LNCAP (cell line): ENCODE measurements at regions not wholly inside any gene's neighbourhood (a gene's known extent, or its start where the extent isn't known, plus 50 kb on each side); places are given as distances from the start of the nearest gene placed in this dataset.

Source experiments
- TF ChIP-seq, protein P1 (sequence below): fragments of 450-650 bp; IDR thresholded peaks from 2 replicates; pipeline ENCODE4 v1.5.1; 2017; ENCODE audit warnings: mild to moderate bottlenecking

DNA sequence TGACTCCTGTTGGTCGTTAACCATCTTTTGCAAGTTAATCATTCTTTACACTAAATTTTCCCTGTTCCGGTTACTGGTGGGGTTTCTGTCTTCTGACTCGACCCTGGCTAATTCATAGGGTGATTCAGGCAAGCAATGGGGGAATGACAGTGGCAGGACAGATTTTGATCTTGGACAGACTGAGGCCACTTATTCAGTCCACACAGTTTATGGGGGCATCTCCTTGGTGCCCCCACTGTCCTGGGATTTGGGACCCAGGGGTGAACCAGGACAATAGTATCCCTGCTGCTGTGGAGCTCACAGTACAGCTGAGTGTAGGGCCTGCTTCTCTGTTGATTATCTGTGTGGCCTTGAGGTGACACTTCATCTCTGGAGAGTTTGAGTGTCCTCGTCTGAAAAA lies 540.4 kb downstream of the MATN1 start:
- TF ChIP-seq, protein P1, sequence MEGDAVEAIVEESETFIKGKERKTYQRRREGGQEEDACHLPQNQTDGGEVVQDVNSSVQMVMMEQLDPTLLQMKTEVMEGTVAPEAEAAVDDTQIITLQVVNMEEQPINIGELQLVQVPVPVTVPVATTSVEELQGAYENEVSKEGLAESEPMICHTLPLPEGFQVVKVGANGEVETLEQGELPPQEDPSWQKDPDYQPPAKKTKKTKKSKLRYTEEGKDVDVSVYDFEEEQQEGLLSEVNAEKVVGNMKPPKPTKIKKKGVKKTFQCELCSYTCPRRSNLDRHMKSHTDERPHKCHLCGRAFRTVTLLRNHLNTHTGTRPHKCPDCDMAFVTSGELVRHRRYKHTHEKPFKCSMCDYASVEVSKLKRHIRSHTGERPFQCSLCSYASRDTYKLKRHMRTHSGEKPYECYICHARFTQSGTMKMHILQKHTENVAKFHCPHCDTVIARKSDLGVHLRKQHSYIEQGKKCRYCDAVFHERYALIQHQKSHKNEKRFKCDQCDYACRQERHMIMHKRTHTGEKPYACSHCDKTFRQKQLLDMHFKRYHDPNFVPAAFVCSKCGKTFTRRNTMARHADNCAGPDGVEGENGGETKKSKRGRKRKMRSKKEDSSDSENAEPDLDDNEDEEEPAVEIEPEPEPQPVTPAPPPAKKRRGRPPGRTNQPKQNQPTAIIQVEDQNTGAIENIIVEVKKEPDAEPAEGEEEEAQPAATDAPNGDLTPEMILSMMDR = no peak

DNA sequence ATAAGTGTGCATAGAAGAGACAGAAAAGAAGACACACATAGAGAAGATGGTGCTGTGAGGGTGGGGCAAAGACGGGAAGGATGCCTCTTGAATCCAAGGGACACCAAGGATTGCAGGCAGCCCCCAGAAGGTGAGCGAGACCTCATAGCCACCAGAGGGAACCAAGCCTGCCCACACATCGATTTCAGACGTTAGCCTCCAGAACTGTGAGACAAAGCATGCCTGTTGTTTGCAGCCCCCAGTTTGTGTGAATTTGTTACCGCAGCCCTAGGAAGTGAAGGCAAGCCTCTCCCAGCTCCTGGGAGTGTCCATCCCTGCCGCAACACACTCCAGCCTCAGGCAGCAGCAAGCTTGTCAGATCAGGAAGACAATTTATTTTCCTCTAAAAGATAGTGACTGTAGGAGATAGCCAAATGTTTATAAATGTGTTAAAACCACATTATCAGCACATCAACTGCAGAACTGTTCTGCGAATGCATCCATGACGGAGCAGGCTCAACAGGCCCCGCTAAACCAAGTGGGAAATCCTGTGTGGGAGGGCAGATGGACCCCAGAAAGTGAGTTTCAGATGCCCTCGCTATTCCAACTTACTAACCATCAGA lies 543.3 kb downstream of the MATN1 start:
- TF ChIP-seq, protein P1 = no peak

DNA sequence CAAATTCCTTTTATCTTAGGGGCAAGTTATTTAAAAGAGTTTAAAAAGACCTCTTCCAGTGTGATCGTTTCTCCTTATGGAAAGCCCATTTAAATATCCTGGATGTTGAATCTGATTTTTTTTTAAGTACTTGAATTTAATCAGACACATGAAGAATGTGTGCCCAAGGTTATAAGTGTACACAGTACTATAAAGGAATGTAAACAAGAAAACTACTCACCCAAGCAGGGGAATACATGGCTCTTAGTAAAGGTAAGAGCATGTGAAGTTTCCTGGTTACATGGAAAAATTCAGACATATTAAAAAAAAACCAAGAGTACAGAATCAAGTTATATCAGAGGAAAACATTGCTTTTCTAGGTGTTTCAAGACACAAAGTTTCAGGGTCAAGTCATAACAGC lies 546.9 kb downstream of the MATN1 start:
- TF ChIP-seq, protein P1 = no peak

DNA sequence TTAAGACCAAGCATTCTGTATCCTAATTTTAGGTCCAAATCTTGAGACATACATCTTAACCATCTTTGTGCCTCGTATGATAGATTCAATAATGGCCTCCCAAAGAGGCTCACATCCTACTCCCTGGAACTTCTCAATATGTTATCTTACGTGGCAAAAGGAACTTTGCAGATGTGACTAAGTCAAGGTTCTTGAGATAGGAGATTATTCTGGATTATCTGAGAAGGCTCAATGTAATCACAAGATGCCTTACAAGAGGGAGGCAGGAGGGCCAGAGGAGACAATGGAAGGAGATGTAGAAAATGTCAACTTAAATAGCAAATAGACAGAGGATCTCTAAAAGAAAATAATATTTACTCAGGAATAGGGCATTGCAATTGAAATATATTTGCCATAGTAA lies 548.9 kb downstream of the MATN1 start:
- TF ChIP-seq, protein P1 = no peak

DNA sequence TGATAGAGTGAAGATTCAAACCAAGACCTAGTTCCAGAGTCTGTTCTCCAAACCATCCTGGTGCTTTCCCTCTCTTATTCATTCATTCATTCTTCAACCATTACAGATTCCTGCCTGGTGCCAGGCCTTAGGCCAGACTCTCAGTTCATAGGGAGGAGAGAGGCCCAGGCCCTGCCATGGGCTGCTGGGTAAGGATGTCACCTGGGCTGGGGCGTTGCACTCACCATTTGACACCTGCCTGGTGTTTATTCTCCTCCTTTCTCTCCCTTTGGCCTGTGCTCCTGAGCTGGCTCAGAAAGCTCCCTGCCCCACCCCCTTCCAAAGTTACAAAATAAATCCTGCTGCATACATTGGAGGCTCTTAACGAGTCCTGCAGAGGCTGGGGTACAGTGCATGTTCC lies 549.8 kb downstream of the MATN1 start:
- TF ChIP-seq, protein P1 = no peak

DNA sequence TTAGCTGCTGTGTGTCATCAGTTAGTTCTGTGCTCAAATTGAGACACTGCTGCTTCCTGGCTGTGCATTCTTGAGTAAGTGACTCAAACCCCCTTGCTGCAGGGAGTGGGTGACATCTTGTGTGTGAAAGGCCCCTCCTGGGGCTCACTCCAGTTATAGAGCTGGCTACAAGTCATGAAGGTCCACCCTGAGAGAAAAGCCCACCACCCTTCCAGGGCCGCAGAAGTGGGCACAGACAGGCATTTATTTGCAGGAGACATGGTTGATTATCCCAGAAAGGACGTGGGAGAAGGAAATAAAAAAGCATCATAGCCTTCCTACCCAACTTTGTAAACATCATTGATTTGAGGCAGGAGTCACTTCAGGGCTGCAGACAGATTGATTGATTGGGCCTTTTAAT lies 550.6 kb downstream of the MATN1 start:
- TF ChIP-seq, protein P1 = no peak

DNA sequence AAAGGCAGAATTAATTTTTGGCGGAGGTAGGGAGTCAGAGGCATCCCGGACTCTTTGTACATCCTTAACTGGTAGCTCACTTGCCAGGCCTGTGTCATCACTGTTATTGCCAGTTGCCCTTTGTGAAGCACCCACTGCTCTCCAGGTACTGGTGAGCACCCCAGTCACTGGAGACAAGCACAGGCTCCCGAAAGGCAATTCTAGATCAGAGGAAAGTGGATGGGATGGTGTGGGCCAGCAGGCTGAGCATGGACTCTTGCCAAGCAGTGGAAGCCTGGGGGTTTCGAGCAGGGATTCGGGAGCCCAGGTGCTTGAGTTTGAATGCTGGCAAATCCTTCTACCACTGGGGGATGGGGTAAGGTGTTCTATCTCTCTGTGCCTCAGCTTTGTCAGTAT lies 551.1 kb downstream of the MATN1 start:
- TF ChIP-seq, protein P1 = no peak
